ENCODE measurements at regions not wholly inside any gene's neighbourhood (a gene's known extent, or its start where the extent isn't known, plus 50 kb on each side); places are given as distances from the start of the nearest gene placed in this dataset.

- DNase-seq: no peak
These were observed 457.6 kb downstream of the UTRN start for GRCh38 chr6:144742779-144743178.

- DNase-seq: no peak
These were observed 459.6 kb downstream of the UTRN start for GRCh38 chr6:144744720-144745119.

GRCh38 chr6:144745439-144745838 is 460.3 kb downstream of the UTRN start:
- DNase-seq: no peak

- no peak for DNase-seq
These were observed 461.9 kb downstream of the UTRN start for GRCh38 chr6:144746902-144747469.

GRCh38 chr6:144749263-144749662 is 464.1 kb downstream of the UTRN start:
- DNase-seq: no peak

- DNase-seq: no peak
These were observed 468.0 kb downstream of the UTRN start for GRCh38 chr6:144753023-144753705.

- no peak for DNase-seq
These were observed 471.3 kb downstream of the UTRN start for GRCh38 chr6:144756469-144756868.

GRCh38 chr6:144757299-144757698 is 472.2 kb downstream of the UTRN start:
- no peak for DNase-seq

- no peak for DNase-seq
These were observed 472.6 kb downstream of the UTRN start for GRCh38 chr6:144757730-144758129.

GRCh38 chr6:144758602-144759001 is 473.5 kb downstream of the UTRN start:
- DNase-seq: no peak

GRCh38 chr6:144762469-144762868 is 477.3 kb downstream of the UTRN start:
- no peak for DNase-seq

GRCh38 chr6:144767051-144767450 is 481.9 kb downstream of the UTRN start:
- DNase-seq: no peak

- no peak for DNase-seq
These were observed 483.5 kb downstream of the UTRN start for GRCh38 chr6:144768551-144769075.

GRCh38 chr6:144769142-144769541 is 484.0 kb downstream of the UTRN start:
- no peak for DNase-seq

GRCh38 chr6:144776031-144776819 is 491.1 kb downstream of the UTRN start:
- DNase-seq: no peak

- DNase-seq: no peak
These were observed 492.1 kb downstream of the UTRN start for GRCh38 chr6:144777249-144777648.

GRCh38 chr6:144778056-144778455 is 492.9 kb downstream of the UTRN start:
- no peak for DNase-seq

- DNase-seq: no peak
These were observed 493.8 kb downstream of the UTRN start for GRCh38 chr6:144778773-144779492.

GRCh38 chr6:144781836-144782235 is 496.7 kb downstream of the UTRN start:
- DNase-seq: no peak

- DNase-seq: no peak
These were observed 497.5 kb downstream of the UTRN start for GRCh38 chr6:144782634-144783033.

- no peak for DNase-seq
These were observed 499.9 kb downstream of the UTRN start for GRCh38 chr6:144785056-144785455.

GRCh38 chr6:144786825-144787224 is 501.7 kb downstream of the UTRN start:
- DNase-seq: no peak

- DNase-seq: no peak
These were observed 508.6 kb downstream of the UTRN start for GRCh38 chr6:144793744-144794143.

Data from activated T-cell treated with anti-CD3 and anti-CD28 coated beads, Interleukin-2, amount 50 U/mL, for 1 hour (primary cell).